Gastroesophageal sphincter (tissue), 4 donors: ENCODE measurements at regions not wholly inside any gene's neighbourhood (a gene's known extent, or its start where the extent isn't known, plus 50 kb on each side); places are given as distances from the start of the nearest gene placed in this dataset.

ENCODE experiments used
- ATAC-seq: fragments of 150-250 bp; one replicate; pipeline ENCODE4 v1.9.1; 2016; ENCODE audit warnings: mild to moderate bottlenecking, moderate library complexity
- H3K27ac ChIP-seq, 4 donors: fragments of 200-600 bp; sonication (generic) in 3 of 4; 1 replicate in 3 of 4; 2 replicates in 1 of 4; pipeline ENCODE4 v1.5.1; 2016 to 2019
- H3K27me3 ChIP-seq: fragments of 200-600 bp; sonication (generic); one replicate; pipeline ENCODE4 v1.5.1; 2019
- H3K36me3 ChIP-seq, 2 donors: fragments of 200-600 bp; sonication (generic); one replicate each; pipeline ENCODE4 v1.5.1; 2019; ENCODE audit warnings: control low read depth in 1 of 2
- H3K4me1 ChIP-seq, 3 donors: fragments of 200-600 bp; sonication (generic); 1 replicate in 2 of 3; 2 replicates in 1 of 3; pipeline ENCODE4 v1.5.1; 2016 to 2019; ENCODE audit warnings: control low read depth in 2 of 3
- H3K4me3 ChIP-seq, 2 donors: fragments of 200-600 bp; sonication (generic); one replicate each; pipeline ENCODE4 v1.5.1; 2019; ENCODE audit warnings: mild to moderate bottlenecking in 1 of 2, moderate library complexity in 1 of 2
- H3K9me3 ChIP-seq, 3 donors: fragments of 200-600 bp; sonication (generic); one replicate each; pipeline ENCODE4 v1.5.1; 2017 to 2019; ENCODE audit warnings: control low read depth in 2 of 3
- EP300 ChIP-seq: sonication (generic); formaldehyde crosslinking; IDR thresholded peaks from one replicate; pipeline ENCODE4 v1.6.1; 2017; ENCODE audit warnings: antibody characterized with exemption, mild to moderate bottlenecking
- POLR2A ChIP-seq, 2 donors: fragments of 450-650 bp; IDR thresholded peaks; one replicate each; pipeline ENCODE4 v1.6.1; 2017; ENCODE audit warnings: antibody characterized with exemption in 2 of 2, mild to moderate bottlenecking in 2 of 2, moderate library complexity in 1 of 2
- POLR2AphosphoS5 ChIP-seq: sonication (generic); formaldehyde crosslinking; IDR thresholded peaks from one replicate; pipeline ENCODE4 v1.6.1; 2017; ENCODE audit warnings: antibody characterized with exemption
- WGBS, 2 donors: methylation state at CpG; one replicate each; pipeline ENCODE4 v1.1.5; 2018; ENCODE audit warnings: low coverage in 1 of 2; 5-methylcytosine and 5-hydroxymethylcytosine counted together
- TF ChIP-seq, protein P1 (sequence below), 4 experiments: fragments of 200-600 bp in 2 of 4; fragments of 450-650 bp in 2 of 4; sonication (generic) in 1 of 4; IDR thresholded peaks; one replicate each; pipeline ENCODE4 v1.5.1; 2017 to 2019; ENCODE audit warnings: antibody characterized with exemption in 4 of 4, mild to moderate bottlenecking in 2 of 4, moderate library complexity in 2 of 4

DNA sequence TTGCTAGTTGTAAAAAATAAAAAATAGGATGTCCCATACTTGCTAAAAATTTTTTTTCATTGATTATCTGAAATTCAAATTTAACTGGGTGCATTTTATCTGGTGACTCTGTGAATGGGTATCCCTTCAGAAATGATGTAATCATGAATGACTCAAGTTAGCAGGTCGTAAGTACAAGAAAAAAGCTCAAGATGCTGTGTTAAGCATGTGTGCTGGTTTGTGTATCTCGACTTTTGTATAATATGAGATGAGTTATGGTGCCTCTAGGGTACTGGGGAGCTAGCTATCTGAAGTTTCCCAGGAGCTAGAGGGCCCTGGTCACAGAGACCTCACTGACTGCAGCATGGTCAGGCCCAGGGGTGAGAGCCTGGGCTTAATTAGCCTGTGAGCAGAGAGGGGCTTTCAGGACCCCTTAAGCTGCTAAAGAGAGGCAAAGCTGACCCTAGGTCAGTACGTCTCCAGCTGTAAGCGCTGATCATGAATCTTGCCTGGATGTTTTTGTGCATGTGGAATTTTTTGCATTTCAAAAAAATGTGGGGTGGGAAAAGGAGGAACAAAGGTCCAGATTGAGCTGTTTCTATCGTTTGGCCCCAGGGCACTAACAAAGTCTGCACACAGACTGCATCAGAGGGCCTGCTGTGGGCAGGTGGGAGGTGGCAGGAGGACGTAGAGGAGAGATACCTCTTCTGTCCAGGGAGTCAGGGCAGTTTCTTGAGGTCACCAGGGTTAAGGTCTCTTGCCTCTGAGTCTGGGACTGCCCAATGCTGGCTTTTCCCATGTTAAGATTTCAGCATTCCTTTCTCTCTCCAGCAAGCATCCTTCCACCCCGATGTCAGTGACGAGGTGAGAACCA is 233.2 kb upstream of the TPM1 start:
- 63 to 84% methylated on average over 4 to 7 of the region's 8 CpGs for WGBS, 2 donors
- Histone ChIP-seq H3K27me3 (no peaks in the 10 kb centered on the region), H3K27ac (no peak overlapping the region), H3K4me3 (no peak overlapping the region), H3K9me3 (no peaks in the 10 kb centered on the region), H3K4me1 (no peaks in the 10 kb centered on the region), H3K36me3 (peaks cover 0 to 59% of the 10 kb centered on the region in 2 donors)
- TF ChIP-seq, protein P1, sequence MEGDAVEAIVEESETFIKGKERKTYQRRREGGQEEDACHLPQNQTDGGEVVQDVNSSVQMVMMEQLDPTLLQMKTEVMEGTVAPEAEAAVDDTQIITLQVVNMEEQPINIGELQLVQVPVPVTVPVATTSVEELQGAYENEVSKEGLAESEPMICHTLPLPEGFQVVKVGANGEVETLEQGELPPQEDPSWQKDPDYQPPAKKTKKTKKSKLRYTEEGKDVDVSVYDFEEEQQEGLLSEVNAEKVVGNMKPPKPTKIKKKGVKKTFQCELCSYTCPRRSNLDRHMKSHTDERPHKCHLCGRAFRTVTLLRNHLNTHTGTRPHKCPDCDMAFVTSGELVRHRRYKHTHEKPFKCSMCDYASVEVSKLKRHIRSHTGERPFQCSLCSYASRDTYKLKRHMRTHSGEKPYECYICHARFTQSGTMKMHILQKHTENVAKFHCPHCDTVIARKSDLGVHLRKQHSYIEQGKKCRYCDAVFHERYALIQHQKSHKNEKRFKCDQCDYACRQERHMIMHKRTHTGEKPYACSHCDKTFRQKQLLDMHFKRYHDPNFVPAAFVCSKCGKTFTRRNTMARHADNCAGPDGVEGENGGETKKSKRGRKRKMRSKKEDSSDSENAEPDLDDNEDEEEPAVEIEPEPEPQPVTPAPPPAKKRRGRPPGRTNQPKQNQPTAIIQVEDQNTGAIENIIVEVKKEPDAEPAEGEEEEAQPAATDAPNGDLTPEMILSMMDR (IDR thresholded peaks at IDR 0.05) = no peak
- TF ChIP-seq EP300 = no peak
- TF ChIP-seq POLR2A (IDR thresholded peaks at IDR 0.05) = no peak
- TF ChIP-seq POLR2AphosphoS5 = no peak
- ATAC-seq = no peak

DNA sequence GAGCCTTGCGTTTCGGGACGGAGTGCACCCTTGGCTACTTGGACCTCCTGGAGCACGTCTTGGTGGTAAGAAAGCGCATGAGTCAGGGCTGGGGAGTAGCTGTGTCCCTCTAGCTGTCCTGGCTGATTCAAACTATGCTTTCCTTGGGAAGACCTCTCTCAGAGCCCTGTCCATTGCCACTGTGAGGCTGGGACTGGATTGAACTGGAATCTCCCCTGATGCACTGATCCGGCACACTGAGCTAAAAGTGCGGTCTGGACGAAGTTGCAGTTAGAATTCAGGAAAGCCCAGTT is 232.6 kb upstream of the TPM1 start:
- no peaks in the 10 kb centered on the region for H3K9me3 ChIP-seq
- 100% methylated on average over 4 of the region's 8 CpGs; no CpG with 5 or more reads in 1 of the 2 donors for WGBS, 2 donors
- no peak for TF ChIP-seq POLR2A (IDR thresholded peaks at IDR 0.05)
- TF ChIP-seq EP300 = no peak
- TF ChIP-seq POLR2AphosphoS5 = no peak
- TF ChIP-seq, protein P1 (IDR thresholded peaks at IDR 0.05) = no peak
- no peak overlapping the region for H3K27ac ChIP-seq
- peaks cover 0 to 53% of the 10 kb centered on the region in 2 donors for H3K36me3 ChIP-seq
- no peak for ATAC-seq
- no peaks in the 10 kb centered on the region for H3K27me3 ChIP-seq
- no peak overlapping the region for H3K4me3 ChIP-seq
- no peaks in the 10 kb centered on the region for H3K4me1 ChIP-seq

DNA sequence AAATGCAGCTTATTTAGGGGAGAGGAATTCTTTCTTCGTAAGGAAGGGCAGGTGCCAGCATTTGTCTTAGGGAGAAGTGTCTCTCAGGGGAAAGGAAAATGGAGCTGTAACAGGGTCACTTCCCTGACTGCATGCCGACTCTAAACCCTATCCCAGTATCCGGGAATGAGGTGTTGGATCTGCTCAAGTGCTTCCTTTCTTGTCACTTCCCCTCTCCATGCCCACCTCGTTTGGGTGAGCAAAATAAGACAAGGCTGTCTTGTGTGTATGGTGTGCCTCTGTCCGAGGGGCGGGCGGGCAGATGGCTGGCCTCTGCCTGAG is 230.1 kb upstream of the TPM1 start:
- no peak overlapping the region for H3K4me3 ChIP-seq
- WGBS, 2 donors = 86 to 90% methylated on average over 2 to 6 of the region's 7 CpGs
- no peaks in the 10 kb centered on the region for H3K9me3 ChIP-seq
- no peak for ATAC-seq
- H3K27me3 ChIP-seq = no peaks in the 10 kb centered on the region
- H3K27ac ChIP-seq = no peak overlapping the region
- H3K4me1 ChIP-seq = no peaks in the 10 kb centered on the region
- TF ChIP-seq, protein P1 (IDR thresholded peaks at IDR 0.05) = no peak
- TF ChIP-seq EP300 (no peak), POLR2AphosphoS5 (no peak), POLR2A (IDR thresholded peaks at IDR 0.05) (no peak)
- H3K36me3 ChIP-seq = peaks cover 0 to 32% of the 10 kb centered on the region in 2 donors

DNA sequence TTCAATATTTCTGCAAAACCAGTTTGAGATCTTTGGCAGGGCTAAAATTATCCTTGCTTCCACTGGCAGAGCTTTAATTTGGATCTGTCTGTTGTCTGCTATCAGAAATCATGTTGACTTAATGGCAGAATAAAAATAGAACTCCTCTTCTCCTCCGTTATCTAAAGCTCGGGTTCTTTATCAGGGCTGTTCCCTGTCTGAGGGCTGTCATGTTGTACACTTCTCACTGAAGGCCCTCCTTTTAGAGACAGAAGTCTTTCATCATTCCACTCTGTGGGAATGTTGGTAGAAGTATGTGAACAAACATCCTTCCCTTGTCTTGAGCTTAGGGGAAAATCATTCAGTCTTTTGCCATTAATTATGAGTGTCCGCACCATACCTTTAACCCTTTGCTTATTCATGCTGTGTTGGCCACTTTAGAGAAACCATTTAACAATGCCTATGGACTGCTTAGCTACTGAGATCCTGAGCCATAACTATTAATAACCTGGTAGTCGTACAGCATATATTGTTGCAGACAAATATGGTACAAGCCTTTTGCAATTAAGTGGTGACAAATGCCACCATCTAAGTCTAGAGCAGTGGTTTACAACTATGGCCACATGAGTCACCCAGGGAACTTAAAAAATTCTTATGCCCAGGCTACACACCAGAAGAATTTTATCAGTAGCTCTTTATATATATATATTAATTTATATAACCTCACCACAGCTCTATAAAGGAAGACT is 226.0 kb upstream of the TPM1 start:
- TF ChIP-seq EP300 (no peak), POLR2AphosphoS5 (no peak), POLR2A (IDR thresholded peaks at IDR 0.05) (no peak)
- TF ChIP-seq, protein P1 (IDR thresholded peaks at IDR 0.05) = no peak
- ATAC-seq = no peak
- no peak overlapping the region for H3K27ac ChIP-seq
- H3K27me3 ChIP-seq = no peaks in the 10 kb centered on the region
- no peaks in the 10 kb centered on the region for H3K9me3 ChIP-seq
- peaks cover 0 to 28% of the 10 kb centered on the region in 2 donors for H3K36me3 ChIP-seq
- H3K4me3 ChIP-seq = no peak overlapping the region
- no peaks in the 10 kb centered on the region for H3K4me1 ChIP-seq
- 46 to 76% methylated on average over 4 of the region's 4 CpGs for WGBS, 2 donors

DNA sequence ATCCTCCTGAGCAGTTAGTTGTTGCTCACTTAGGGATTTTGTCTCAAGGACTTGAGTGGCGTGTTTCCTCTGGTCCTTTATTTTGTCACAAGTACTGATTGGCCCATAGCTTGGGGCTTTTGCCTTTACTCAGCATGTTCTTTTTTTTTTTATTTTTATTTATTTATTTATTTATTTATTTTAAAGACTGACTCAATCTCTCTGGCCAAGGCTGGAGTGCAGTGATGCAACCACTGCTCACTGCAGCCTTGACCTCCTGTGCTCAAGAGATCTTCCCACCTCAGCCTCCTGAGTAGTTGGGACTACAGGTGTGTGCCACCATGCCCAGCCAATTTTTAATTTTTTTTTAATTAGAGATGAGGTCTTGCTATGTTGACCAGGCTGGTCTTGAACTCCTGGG is 223.9 kb upstream of the TPM1 start:
- H3K36me3 ChIP-seq = peaks cover 0 to 32% of the 10 kb centered on the region in 2 donors
- H3K4me1 ChIP-seq = no peaks in the 10 kb centered on the region
- no peak for TF ChIP-seq EP300
- no peak for TF ChIP-seq POLR2AphosphoS5
- no peak for TF ChIP-seq POLR2A (IDR thresholded peaks at IDR 0.05)
- TF ChIP-seq, protein P1 (IDR thresholded peaks at IDR 0.05) = no peak
- H3K27me3 ChIP-seq = no peaks in the 10 kb centered on the region
- no peak overlapping the region for H3K4me3 ChIP-seq
- 100% methylated on average over 1 of the region's 1 CpG for WGBS, 2 donors
- ATAC-seq = no peak
- no peaks in the 10 kb centered on the region for H3K9me3 ChIP-seq
- no peak overlapping the region for H3K27ac ChIP-seq
